ENCODE measurements at regions not wholly inside any gene's neighbourhood (a gene's known extent, or its start where the extent isn't known, plus 50 kb on each side); places are given as distances from the start of the nearest gene placed in this dataset.
"Not testable (repeated sequence)": the region's sequence is repeated elsewhere in the genome, so short reads cannot be mapped to it uniquely, and the experiment has no call there.

DNA sequence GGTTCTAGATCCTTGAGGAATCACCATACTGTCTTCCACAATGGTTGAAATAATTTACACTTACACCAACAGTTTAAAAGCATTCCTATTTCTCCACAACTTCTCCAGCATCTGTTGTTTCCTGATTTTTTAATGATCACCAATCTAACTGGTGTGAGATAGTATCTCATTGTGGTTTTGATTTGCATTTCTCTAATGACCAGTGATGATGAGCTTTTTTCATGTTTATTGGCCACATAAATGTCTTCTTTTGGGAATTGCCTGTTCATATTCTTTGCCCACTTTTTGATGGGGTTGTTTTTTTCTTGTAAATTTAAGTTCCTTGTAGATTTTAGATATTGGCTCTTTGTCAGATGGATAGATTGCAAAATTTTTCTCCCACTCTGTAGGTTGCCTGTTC, 138.2 kb downstream of the CXCL12 start:
- TF ChIP-seq POLR2A (IDR thresholded peaks at IDR 0.05): not testable (repeated sequence)
- TF ChIP-seq, protein P1, sequence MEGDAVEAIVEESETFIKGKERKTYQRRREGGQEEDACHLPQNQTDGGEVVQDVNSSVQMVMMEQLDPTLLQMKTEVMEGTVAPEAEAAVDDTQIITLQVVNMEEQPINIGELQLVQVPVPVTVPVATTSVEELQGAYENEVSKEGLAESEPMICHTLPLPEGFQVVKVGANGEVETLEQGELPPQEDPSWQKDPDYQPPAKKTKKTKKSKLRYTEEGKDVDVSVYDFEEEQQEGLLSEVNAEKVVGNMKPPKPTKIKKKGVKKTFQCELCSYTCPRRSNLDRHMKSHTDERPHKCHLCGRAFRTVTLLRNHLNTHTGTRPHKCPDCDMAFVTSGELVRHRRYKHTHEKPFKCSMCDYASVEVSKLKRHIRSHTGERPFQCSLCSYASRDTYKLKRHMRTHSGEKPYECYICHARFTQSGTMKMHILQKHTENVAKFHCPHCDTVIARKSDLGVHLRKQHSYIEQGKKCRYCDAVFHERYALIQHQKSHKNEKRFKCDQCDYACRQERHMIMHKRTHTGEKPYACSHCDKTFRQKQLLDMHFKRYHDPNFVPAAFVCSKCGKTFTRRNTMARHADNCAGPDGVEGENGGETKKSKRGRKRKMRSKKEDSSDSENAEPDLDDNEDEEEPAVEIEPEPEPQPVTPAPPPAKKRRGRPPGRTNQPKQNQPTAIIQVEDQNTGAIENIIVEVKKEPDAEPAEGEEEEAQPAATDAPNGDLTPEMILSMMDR (IDR thresholded peaks at IDR 0.05): not testable (repeated sequence)

Data from gastroesophageal sphincter (tissue), 3 donors.